ENCODE measurements at regions not wholly inside any gene's neighbourhood (a gene's known extent, or its start where the extent isn't known, plus 50 kb on each side); places are given as distances from the start of the nearest gene placed in this dataset.

DNA sequence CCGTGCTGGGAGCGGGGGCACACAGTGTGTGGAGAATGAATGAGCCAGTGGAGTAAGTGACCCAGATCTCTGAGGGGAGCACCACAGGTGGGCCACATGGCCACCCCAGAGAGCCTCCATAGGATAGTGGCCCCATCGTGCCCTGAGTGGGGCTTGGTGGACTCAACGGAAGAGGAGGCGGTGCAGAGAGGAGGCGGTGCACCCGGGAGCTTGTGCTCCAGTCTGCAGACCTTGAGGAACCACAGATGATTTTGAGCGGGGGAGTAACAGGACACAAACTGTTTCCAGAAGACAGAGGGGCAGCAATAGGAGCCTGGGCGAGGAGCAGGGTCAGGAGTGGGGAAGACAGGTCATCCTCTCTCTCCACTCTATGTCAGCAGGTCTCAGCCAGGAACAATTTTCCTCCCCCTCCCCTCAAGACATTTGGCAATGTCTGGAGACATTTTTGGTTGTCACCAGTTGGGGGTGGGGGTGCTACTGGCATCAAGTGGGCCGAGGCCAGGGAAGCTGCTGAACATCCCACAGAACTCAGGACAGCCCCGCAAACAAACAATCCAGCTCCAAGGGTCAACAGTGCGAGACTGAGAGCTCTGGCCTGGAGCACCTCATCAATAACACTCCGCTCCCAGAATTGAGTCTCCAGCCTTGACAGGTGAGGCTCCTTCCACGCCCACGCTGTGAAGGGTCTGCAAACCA, 182.2 kb downstream of the USP12 start:
- no peak for DNase-seq

DNA sequence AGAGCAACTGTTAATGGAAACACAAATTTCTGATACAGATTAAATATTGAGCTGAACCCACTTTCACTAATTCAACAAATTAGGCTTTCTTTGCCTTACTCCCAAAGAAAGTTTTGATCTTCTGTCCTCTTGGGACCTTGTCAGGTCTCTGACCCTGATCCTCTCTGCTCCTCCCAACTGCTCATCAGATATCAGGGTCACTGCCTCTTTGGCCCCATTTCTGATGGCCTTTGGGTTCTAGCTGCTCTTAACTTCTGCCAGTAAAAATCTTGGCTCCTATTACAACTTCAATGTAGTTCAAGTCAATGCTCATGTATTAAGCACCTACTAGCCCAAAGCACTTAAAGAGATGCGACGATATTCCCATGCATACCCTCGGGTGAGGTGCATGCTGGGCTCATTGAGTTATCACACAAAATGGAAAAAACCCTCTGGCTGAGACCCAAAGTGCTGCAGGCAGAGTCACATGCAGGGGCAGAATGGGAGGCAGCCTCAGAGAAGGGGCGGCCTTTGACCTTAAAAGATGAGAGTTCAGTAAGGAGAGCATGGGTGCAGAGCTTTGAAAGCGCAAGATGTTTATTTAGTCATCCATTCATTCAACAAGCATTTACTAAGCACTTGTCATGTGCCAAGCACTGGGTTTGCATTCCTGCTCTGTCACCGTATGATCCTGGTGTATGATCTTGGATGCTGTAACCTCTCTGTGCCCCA, 183.4 kb downstream of the USP12 start:
- DNase-seq = no peak

DNA sequence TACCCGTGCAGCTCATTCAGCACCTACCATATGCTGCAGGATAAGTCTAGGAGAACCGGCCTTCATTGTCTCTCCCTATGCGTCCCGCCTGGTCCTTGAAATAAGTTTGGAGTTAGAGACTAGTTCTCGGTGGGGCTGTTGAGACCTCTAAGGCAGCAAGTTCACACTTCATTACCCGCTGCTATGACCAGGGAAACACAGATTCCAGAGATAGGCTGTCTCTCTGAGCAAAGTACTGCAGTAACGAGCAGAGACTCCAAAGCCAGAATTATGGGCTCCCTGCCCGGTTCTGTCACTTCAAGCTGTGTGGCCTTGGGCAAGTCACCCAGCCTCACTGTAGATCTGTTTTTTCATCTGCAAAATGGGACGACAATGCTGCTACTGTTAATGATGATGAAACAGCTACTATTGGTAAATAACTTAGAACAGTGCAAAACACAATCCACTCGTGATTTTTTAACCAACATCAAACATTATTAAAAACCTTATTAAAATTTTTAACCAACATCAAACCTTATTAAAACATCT, 184.1 kb downstream of the USP12 start:
- DNase-seq = no peak

DNA sequence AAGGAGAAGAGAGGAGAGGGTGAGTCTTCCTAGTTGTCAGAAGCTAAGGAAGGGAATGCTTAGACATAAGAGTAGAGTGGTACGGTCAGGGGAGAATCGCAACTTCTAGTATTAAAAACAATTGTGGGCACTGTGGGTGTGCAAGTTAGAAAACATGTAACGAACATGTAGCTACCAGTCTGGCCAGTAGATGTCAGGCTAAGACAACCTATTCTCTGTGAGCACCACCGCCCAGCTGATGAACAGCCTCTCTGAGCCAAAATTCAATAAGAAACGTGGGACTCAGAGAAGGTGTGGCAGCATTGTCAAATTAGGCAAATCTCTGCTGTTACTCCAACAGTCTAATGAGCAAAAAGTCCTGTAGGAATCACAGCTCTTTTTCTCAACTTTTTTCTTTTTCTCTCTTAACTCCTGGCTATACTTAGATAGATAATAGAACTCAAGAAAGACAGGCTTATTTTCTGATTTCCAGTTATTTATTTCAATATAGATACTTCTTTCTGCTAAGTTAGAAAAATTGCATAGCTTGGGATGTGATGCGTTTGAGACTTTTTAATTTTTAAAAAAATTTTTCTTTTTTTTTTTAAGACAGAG, 186.2 kb downstream of the USP12 start:
- DNase-seq = peak; percentile 71

DNA sequence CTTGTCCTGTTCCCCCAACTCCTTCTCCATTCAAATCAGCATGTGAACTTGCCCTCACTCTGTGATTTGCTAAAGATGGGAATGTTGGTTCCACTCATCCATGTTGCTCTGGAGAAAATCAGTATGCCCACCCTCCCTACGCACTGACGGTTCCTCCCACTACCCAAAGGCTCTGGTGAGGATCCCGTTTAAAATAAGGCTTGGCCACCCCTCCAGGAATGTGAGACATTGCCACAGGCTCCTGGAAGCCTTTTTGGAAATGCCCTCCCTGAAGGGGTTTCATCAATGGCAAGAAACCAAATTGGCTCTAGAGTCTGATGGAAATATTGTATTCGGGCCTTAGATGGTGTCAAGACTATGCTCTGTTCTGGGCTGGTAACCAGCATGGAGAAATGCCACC, 187.3 kb downstream of the USP12 start:
- no peak for DNase-seq

DNA sequence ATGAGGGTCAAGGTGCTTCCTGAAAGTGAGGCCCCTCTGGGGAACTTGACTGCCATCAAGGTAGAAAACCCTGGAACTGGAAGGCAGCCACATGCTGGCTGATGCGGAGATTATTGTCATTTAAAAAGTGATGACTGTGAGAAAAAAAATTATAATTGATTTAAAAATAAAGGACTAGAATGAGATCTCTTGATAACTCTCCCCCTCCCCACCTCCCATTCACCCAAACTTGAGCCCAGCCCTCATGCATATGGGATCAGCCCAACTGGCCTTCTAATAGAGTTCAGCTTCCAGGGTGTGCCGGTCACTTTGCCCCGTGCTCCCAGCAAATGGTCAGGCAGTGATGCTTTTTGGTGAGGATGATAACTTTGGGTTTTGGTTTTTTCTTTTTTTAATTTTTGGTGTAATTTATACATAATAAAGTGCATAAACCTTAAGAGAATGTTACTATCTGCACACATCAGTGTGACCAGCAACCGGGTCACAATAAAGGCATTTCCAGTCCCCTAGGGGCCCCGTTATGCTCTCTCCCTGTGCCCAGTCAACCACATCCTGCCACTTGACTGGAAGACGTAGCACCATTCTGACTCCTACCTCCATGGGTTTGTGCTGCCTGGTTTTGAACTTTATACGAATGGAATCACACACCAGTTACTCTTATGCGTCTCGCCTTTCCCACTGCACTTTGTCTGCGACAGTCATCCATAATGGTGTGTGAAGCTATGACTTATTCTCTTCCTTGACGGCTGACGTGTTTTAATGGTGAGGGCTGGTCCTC, 187.9 kb downstream of the USP12 start:
- DNase-seq = no peak

DNA sequence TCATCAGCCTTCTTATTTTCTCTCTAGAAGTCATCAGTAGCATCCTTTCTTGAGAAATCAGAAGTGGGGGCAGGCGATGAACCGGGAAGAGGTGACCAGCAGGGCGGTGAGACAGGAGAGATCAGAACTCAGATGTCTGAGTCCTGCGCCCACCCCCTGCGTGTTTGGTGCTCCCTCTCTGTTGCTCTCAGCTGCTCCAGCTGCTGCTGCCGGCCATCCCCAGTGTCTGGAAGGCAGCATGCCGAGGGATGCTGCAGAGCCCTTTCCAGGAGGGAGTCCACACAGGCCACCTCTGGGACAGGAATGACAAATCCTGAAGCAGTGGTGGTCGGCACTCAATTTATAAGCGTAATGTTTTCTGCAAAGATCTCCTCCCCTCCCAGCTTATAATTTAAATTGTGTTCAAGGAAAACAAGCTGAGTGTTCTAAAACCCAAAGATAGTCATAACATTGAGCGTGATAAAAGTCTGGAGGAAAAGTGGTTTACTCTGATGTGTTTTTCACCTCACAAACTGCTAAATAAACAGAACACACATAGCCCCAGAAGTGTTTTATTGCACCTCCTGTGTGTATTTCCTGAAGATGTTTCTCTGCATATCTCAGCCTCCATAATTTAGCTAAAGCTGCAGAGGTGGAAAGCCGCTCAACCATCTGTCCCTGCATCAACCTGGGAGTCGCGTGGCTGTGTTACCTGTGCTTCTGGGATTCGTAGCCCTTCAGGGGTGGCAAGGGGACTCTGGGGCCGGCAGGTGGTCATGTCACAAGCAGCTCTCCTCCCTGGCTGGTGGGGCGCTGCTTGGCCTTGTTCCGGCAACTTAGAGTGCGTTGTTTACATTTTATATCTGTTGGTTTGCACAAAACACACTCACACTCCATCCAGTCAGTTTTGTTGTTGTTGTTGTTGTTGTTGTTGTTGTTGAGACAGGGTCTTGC, 191.2 kb downstream of the USP12 start:
- DNase-seq = no peak

DNA sequence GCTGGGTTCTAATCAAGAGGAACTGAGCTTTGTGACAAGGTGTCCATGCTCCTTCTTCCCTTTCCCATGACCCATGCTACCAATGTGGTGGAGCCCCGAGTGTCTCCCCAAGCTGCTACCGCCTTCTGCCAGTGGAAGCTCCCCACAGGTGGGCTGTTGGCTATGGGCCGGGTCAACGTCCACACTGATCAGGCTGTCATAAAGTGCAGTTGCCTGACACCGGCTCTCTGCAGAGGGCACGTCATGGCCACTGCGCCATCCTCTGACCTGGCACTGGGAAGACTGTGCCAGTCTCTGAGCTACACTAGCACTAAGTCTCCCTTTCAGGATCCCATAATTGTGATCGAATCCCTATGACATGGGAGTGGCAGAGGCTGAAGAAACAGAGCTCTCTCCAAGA, 192.3 kb downstream of the USP12 start:
- DNase-seq = no peak

DNA sequence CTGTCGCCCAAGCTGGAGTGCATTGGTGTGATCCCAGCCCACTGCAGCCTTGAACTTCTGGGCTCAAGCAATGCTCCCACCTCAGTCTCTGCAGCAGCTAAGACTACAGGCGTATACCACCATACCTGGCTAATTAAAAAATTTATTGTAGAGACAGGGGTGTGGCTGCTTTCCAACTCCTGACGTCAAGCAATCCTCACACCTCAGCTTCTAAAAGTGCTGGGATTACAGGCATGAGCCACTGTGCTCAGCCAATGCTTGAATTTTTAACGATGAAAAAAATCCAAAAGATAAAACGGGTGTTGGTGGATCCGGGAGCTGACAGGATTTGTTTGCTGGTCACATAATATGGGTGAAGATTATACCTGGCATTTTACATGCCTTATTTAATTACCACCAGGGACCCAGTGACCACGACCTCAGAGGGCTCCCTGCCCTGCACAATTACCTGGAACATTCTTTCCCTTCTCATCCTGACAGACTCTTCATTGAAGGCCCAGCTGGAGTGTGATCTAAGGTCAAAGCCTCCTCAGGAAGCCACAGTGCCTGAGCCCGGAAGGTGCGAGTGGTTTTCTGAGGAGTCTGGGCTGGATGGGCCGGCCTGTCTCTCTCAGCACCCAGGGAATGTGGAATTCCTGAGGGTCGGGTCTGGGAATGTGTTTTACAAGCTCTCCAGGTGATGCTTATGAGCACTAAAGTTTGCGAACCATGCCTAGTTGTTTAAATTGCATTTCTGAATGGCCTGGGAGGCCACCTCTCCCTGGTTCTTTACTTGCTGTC, 193.3 kb downstream of the USP12 start:
- no peak for DNase-seq

DNA sequence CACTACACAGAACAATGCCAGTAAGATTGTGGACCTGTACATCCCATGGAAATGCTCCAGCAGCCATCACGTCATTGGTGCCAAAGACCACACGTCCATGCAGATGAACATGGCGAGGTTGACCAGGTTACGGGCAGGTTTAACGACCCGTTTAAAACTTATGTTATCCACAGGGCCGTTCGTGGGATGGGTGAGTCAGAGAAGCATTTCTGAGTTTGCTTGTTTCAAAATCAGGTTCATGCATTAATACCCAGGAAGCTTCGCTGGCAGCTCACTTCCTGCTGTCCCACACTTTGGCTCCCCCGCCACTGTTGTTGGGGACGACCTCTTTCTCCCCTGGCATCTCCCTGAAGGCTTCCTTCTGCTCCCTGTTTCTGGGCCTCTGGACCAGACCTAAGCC, 194.1 kb downstream of the USP12 start:
- DNase-seq = no peak

DNA sequence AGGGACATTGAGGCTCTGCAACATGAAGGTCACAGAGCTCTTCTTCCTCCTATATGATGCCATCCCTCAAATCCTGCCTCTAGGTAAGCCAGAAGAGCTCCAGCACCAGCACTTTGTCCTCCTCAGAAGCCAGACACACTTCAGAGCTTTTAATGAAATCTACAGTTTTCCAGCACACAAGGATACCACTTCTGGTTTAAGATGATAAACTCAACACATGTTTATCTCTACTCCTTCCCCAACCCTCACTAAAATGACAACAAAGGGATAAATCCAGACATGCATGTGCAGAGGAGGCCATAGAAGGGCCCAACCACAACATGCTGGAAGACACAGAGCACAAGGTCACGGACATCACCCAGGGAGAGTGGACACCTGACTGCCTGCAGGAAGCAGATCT, 195.3 kb downstream of the USP12 start:
- DNase-seq = no peak

DNA sequence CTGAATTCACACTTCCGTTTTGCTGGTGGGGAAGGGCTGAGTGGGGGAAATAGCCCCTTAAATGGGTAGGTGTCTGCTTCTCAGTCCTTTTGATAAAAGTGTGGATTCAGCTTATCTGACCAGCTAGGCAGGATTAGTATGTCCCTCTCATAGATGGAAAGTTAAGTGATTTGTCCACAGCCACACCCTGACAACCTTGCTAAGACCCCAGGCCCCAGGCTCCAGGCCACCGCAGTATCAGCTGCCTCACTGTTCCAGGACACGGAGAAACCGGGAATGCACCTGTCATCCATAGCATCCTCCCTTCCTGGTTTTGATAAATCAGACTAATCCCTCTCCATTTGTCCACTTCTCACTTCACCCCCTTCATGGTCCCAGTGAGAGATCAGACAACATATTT, 197.7 kb downstream of the USP12 start:
- DNase-seq = no peak

DNA sequence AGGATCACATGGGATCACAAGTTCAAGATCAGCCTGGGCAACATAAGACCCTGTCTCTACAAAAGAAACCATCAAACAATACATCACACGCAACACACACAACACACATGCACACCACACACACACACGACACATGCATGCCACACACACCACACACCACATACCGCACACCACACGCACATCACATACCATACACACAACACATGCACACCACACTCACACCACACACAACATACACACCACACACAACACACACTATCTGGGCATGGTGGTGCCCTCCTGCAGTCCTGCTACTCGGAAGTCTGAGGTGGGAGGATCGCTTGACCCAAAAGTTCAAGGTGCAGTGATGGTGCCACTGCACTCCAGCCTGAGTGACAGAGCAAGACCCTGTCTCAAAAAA, 198.3 kb downstream of the USP12 start:
- DNase-seq = no peak

DNA sequence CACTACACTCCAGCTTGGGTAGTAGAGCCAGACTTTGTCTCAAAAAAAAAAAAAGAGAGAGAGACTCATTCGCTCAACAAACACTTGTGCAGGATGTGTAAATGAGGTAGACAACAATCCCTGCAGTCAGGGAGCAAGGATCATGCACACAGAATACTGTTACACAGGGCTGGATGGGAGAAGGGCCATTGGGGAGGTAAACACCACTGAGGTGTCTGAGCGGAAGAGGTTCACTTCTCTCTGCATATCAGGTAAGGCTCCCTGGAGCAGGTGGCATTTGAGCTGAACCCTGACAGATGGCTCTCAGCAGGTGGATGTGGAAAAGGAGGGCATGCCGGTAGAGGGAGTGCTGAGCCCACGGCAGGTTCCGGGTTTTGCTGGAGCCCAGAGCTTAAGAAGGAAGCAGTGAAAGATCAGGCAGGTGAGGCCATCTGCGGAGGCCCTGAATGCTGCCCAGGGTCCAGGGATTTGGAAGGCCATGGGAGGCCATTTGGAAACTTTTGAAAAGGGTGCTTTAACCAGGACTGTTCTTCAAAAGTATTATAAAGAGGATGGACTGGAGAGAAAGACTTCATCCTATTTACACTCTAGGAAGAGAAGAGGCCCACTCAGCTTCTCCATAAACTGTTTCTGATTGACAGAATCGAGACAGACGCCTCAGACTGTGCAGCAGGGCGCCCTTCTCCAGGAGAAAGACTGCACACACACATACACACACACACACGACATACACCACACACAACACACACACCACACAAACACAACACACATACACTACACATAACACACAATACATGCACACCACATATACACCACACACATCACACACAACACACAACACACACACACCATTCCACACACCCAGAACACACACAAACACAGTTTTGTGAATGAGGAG, 199.4 kb downstream of the USP12 start:
- peak; percentile 81 for DNase-seq

DNA sequence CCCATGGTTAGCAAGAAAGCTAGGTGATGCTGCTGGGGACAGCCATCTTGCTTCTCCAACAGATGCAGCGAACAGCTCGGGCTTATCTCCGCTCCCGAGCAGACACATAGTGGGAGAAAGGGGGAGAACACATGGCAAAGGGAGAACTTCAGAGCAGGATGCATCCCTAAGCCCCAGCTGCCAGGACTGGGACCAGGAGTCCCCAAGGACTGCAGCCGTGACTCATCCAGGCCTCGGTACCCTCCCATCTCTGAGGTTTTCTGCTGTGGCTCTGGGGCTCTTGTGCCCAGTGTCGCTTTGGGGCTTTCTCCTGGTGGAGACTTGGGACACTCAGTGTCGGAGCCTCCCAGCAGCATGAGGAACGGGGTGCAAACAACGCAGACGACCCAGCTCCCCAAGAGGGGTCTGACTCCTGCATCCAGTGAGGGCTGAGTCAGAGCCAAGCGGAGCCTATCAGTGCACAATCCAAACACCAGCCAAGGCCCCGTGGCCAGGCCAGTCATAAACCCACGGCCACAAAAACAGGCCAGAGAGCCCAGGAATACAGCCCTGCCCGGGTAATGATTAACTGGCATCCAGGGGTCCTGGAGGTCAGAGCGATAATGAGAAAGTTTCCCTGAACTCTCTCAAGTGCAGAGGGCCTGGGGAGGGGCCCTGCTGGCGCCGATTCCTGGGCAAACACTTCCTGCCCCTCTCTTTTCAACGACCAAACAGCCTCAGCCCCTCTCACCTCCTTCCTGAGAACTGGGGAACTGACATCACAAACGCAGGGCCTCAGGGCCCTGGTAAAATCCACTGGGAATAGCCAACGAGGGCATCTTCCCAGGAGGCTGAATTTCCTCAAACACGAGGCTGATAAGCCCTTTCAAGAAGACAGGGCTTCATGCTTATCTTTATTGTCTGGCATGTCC, 202.9 kb downstream of the USP12 start:
- no peak for DNase-seq

DNA sequence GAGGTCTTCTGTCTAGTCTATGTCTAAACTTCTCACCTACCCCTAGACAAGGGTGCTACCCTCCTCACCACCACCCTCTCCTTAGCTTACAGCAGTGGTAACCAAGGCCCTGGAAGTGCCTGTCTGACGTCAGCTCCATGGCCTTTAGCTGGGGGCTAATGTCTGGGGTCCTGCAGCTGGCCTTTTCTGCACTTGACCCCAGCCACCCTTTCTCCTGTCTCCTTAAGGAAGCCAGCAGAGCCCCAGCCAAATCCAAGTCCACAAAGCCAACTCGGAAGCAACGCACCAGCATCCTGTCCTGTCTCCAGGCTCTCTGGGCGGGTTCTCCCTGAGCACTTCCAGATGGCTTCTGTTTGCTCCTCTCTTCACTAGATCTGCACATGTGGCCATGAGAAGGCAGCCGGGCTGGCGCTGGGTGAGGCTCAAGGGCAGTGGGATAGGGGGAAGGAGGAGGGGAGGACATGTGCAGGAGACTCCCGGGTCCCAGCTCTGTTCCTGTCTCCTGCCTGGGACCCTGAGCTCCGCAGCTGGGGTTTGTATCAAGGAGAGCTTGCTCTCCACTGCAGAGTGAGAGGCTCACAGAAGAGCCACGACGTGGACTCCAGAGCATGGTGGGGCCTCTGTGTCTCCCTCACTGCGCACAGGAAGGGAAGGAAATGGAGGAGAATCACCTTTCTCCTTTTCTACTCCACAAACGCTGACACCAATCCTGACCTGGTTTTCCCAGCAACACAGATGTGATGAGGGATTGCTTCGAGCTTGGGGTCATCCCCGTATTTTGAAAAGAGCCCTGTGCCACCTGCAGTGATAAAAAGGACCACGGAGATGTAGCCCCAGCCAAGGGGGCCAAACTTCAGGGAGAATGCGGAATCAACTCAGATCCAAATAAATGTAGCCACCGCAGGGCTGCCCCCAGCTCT, 204.2 kb downstream of the USP12 start:
- DNase-seq = no peak

DNA sequence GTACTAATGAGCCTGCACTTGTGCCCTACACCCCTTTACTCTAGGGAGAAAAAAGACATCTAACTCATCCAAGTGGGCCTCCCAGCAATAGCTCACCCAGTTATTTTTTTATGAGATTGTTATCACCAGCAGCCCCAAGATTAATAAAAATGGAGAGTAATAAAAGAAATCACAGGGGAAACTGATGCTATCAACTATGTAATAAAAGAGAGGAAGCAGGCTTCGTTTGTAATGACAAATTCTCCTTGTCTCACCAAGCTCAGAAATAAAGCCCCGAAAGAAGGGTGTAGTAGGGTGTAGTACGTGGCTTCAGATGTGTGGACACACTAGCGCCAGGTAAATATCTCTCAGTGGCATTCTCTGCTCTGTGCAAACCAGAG, 204.9 kb downstream of the USP12 start:
- DNase-seq = no peak
